Activated CD8-positive, alpha-beta T cell treated with anti-CD3 and anti-CD28 coated beads for 36 hours (primary cell): ENCODE measurements at regions not wholly inside any gene's neighbourhood (a gene's known extent, or its start where the extent isn't known, plus 50 kb on each side); places are given as distances from the start of the nearest gene placed in this dataset.

ENCODE experiments used
- ATAC-seq: fragments of 200-7000 bp; cut with Tn5 transposase; one replicate; pipeline ENCODE4 v1.10.0; 2021; ENCODE audit warnings: mild to moderate bottlenecking, moderate library complexity
- CTCF ChIA-PET: fragments of 350-600 bp; sonication (Branson Sonifier 250); formaldehyde crosslinking; loops from one replicate; lab custom pipeline; 2021; ENCODE audit warnings: antibody characterized with exemption; lab: Charles Lee
- POLR2A ChIA-PET: fragments of 350-600 bp; sonication (Branson Sonifier 250); formaldehyde crosslinking; loops from one replicate; lab custom pipeline; 2021; ENCODE audit warnings: antibody characterized with exemption; lab: Charles Lee
- DNase-seq: peaks from one replicate; pipeline ENCODE4 v3.0.0-alpha.2; 2020
- H3K27ac Mint-ChIP-seq: one replicate; pipeline ENCODE4 v1.8.0; 2021; ENCODE audit warnings: mild to moderate bottlenecking, mixed read lengths
- H3K27me3 Mint-ChIP-seq: one replicate; pipeline ENCODE4 v1.8.0; 2021; ENCODE audit warnings: mixed read lengths
- H3K36me3 Mint-ChIP-seq: one replicate; pipeline ENCODE4 v1.8.0; 2021; ENCODE audit warnings: low read depth, mixed read lengths
- H3K4me1 Mint-ChIP-seq: one replicate; pipeline ENCODE4 v1.8.0; 2021; ENCODE audit warnings: low read depth, mixed read lengths
- H3K4me3 Mint-ChIP-seq: one replicate; pipeline ENCODE4 v1.8.0; 2021; ENCODE audit warnings: mild to moderate bottlenecking, moderate library complexity, mixed read lengths
- H3K9me3 Mint-ChIP-seq: one replicate; pipeline ENCODE4 v1.8.0; 2021; ENCODE audit warnings: mixed read lengths
- intact Hi-C: fragments of 100-400 bp; cut with micrococcal nuclease; formaldehyde crosslinking; loops from one replicate; pipeline ENCODE4 v1.10.0; 2022
- TF ChIP-seq, protein P1 (sequence below): fragments of 200-600 bp; IDR thresholded peaks from one replicate; pipeline ENCODE4 v1.8.0; 2022; ENCODE audit warnings: antibody characterized with exemption, mild to moderate bottlenecking

DNA sequence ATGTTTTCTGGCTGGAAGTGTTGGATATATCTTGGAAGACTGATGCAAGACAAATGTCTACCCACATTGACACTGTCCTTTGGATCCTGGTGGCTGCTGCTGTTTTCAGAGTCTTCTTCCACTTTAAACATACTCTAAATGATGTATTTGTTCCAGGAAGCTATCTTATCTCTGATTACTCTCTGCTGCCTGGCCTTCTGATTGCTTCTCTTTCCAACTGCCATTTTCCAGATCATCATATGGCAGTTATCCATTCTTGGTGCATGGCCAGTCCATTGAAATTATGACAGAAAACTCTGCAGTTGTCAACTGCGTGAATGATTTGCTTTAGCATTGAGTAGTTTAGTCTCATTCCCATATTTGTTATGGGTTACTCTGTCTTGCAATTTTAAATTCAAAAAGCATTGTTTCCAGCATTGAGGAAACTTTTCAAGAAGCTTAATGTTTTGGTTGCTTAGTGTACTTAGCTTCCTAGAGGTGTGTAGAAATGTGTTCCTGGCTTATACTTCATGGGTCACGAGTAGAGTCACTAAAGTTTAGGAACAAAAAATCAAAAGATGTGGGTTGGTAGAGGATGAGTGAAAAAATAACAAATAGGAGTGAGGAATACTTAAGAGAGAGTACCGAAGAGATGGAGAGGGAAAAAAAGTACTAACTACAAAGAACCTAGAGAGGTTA, 268.3 kb upstream of the MTPN start:
- TF ChIP-seq, protein P1, sequence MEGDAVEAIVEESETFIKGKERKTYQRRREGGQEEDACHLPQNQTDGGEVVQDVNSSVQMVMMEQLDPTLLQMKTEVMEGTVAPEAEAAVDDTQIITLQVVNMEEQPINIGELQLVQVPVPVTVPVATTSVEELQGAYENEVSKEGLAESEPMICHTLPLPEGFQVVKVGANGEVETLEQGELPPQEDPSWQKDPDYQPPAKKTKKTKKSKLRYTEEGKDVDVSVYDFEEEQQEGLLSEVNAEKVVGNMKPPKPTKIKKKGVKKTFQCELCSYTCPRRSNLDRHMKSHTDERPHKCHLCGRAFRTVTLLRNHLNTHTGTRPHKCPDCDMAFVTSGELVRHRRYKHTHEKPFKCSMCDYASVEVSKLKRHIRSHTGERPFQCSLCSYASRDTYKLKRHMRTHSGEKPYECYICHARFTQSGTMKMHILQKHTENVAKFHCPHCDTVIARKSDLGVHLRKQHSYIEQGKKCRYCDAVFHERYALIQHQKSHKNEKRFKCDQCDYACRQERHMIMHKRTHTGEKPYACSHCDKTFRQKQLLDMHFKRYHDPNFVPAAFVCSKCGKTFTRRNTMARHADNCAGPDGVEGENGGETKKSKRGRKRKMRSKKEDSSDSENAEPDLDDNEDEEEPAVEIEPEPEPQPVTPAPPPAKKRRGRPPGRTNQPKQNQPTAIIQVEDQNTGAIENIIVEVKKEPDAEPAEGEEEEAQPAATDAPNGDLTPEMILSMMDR = no peak
- Mint-ChIP-seq H3K27ac (no peak overlapping the region), H3K9me3 (no peaks in the 10 kb centered on the region), H3K4me1 (no peaks in the 10 kb centered on the region), H3K4me3 (no peak overlapping the region), H3K27me3 (no peaks in the 10 kb centered on the region), H3K36me3 (no peaks in the 10 kb centered on the region)
- ChIA-PET POLR2A (no interaction called here), CTCF (no interaction called here)
- ATAC-seq (no peak), DNase-seq (no peak)
- intact Hi-C loops = no loop called here

DNA sequence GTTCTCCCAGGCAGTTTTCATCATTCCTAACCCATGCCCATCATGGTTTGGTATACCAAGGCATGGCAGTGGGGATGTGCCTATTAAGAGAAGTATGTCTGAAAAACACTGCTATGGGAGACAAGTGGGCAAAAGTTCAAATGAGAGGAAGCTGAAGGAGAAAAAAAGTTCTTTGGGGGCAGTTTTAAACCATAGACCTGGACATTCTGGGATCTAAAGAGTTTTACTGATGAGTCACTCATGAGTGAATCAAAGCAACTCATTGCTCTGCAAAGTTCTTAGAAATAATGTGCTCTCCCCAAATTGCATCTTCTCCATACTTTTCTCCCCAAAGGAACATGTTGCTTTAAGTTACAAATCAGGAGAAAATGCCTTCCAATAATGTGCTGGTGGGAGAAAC, 256.9 kb upstream of the MTPN start:
- Mint-ChIP-seq H3K27me3 (no peaks in the 10 kb centered on the region), H3K4me1 (no peaks in the 10 kb centered on the region), H3K27ac (no peak overlapping the region), H3K36me3 (no peaks in the 10 kb centered on the region), H3K9me3 (peaks cover 31% of the 10 kb centered on the region), H3K4me3 (no peak overlapping the region)
- no peak for DNase-seq
- no peak for ATAC-seq
- ChIA-PET CTCF (no interaction called here), POLR2A (no interaction called here)
- TF ChIP-seq, protein P1 = no peak
- intact Hi-C loops = no loop called here

DNA sequence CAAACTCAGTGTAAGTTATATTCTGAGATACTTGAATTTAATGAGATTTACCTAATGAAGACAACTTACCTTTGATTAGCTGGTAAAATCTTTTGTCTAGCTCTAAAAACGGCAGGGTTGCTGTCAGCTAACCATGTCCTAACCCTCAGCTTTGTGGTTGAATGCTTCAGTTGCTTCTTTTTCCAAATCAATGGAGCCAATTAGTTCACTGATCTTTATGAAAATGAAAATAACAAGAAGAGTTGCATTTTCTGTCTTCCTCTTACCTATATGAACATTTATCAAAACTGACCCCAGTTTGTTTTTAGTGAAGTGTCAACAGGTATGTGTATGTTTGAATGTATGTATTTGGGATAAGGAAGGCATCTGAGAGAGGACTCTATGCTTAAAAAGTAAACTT, 253.1 kb upstream of the MTPN start:
- Mint-ChIP-seq H3K9me3 (peaks cover 23% of the 10 kb centered on the region), H3K4me3 (no peak overlapping the region), H3K36me3 (no peaks in the 10 kb centered on the region), H3K27me3 (no peaks in the 10 kb centered on the region), H3K4me1 (no peaks in the 10 kb centered on the region), H3K27ac (no peak overlapping the region)
- TF ChIP-seq, protein P1 = no peak
- DNase-seq = no peak
- intact Hi-C loops = no loop called here
- no peak for ATAC-seq
- ChIA-PET POLR2A (no interaction called here), CTCF (no interaction called here)

DNA sequence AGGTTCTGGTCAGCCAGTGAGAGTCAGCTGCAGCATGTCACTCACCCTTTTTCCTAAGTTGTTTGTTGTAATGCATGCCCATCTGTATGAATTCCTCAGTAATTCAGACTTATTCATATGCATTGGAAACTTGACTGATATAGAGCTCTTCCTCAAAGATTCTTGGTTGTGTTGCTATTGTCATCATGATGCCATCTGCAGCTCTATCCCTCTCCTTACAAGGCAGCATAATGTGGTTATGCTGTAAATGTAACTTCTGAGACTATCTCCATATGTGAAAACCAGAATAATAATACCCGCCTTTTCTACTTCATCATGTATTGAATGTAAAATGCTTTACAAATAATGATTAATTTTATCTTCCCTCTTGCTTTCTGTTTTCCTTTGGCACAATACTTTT, 252.6 kb upstream of the MTPN start:
- POLR2A ChIA-PET = no interaction called here
- no peak for DNase-seq
- no peaks in the 10 kb centered on the region for H3K27me3 Mint-ChIP-seq
- TF ChIP-seq, protein P1 = no peak
- H3K4me3 Mint-ChIP-seq = no peak overlapping the region
- peaks cover 22% of the 10 kb centered on the region for H3K9me3 Mint-ChIP-seq
- H3K27ac Mint-ChIP-seq = no peak overlapping the region
- no peaks in the 10 kb centered on the region for H3K4me1 Mint-ChIP-seq
- intact Hi-C loops = no loop called here
- CTCF ChIA-PET = no interaction called here
- ATAC-seq = no peak
- no peaks in the 10 kb centered on the region for H3K36me3 Mint-ChIP-seq

DNA sequence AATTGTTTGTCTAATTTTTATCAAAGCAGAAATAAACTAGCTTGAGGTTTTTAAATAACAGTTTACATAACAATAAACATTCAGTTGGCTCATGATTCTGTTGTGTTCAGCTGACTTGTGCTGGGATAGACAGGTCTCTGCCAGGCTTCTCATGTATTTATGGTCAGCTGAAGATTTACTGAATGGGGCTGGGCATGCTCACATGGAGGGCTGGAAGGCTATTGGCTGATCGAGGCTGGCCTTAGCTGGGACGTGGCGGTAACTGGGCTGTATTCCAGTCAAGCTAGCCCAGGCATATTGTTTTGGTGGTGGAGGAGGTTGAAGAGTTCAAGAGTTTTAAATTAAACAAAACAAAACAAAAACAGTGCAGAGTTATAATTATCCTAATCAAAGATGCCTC, 251.0 kb upstream of the MTPN start:
- no peaks in the 10 kb centered on the region for H3K4me1 Mint-ChIP-seq
- no peak for DNase-seq
- POLR2A ChIA-PET = no interaction called here
- CTCF ChIA-PET = no interaction called here
- no peaks in the 10 kb centered on the region for H3K36me3 Mint-ChIP-seq
- peaks cover 20% of the 10 kb centered on the region for H3K9me3 Mint-ChIP-seq
- H3K27ac Mint-ChIP-seq = no peak overlapping the region
- TF ChIP-seq, protein P1 = no peak
- intact Hi-C loops = no loop called here
- no peak for ATAC-seq
- no peak overlapping the region for H3K4me3 Mint-ChIP-seq
- H3K27me3 Mint-ChIP-seq = no peaks in the 10 kb centered on the region
